NCI-H2081 treated with DMSO at 0.1 percent for 48 hours (cell line): ENCODE measurements at regions not wholly inside any gene's neighbourhood (a gene's known extent, or its start where the extent isn't known, plus 50 kb on each side); places are given as distances from the start of the nearest gene placed in this dataset.

ENCODE experiments used
- DNase-seq: peaks from one replicate; lab custom pipeline; 2025; lab: John Stamatoyannopoulos, UW

DNA sequence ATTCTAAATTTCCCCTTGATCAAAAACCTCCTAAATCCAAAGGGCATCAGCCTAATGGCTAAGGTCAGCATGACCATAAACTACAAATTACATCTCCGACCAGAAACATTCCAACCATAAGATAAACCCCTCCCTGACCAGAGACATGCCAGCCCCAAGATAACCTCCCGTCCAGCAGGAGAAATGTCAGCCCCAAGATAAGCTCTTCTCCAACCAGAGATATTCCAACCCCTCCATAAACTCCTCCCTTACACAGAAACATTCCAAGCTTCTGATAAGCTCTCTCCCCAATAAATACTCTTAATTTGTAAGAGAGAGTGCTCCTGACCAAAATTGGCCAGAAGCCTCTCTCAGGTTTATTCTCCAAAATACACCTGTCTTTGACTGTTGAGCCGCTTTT is 274.0 kb downstream of the RNF152 start:
- DNase-seq, result no peak

DNA sequence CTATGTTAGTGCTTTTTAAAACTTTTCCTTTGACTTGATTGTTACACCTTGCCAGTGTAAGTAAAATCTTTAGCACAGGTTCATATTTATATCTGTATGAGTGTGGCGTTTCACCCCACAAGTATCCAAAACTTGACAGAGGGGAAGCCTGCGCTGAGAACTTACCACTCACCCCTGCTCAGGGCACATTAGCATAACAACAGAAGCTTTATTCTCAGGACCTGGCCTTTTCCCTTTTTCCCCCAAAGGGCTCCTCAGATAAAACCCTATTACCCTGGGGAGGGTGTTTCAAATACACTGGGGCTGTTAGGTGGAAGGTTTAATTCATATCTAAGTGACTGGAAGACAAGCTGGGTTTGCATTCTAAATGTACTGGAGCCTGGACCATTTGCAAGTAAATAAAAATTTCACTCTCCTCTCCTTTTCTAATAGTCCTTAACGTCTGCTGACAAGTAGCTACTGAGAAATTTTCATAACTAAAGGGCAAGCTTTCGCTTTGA is 276.6 kb downstream of the RNF152 start:
- no peak for DNase-seq

DNA sequence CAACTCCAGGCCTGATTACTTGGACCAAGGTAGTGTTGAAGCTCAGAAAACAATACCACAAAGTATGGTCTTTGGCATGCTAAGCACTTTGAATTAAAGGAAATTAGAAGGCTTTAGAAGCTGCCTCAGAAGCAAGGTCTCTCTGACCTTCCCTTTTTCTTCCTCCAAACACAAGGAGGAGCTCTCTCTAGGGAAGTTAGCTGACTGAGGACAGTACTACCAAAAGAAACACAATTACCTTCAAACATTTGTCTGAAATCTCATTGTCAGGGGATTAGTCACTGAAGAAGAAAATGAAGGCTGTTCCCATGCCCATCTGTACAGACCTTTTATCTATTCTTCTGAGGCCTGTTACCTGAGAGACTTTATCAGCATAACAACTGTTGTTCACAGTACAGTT is 279.3 kb downstream of the CDH20 start:
- DNase-seq, result no peak

DNA sequence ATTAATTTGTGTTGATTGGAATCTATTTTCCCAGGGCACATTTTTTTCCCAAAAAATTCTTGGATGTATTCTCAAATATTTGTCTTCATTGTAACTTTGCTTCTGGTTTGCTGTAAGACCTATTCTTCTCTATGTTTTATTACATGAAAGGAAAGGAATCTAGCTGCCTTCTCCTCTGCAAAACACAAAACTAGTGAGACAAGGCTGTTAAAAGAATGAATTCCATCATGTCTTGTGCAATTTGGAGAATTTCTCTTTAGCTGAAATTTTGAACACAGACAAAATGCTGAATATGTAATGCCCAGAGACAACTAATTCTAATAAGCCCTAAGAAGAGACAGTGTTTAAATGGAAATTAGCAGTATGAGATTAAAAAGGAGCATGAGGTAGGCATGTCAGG is 275.9 kb downstream of the CDH20 start:
- no peak for DNase-seq

DNA sequence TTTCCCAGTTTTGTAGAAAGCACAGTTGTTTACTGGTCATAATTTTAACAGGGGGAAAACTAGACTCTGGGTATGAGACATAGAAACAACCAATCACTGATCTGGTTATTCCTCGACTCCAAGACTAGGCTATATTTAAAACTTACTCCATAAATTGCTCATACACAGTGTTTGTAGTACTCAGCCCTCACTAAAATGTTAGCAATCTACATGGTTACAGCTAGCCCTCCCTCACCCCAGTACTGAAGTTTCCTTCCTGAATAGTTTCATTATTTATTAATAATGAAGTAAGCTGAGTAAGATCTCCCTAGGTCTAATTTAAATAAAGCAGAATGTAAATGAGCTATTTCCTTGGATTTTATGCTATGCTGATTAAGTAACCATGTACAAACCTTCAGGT is 275.1 kb downstream of the CDH20 start:
- no peak for DNase-seq

DNA sequence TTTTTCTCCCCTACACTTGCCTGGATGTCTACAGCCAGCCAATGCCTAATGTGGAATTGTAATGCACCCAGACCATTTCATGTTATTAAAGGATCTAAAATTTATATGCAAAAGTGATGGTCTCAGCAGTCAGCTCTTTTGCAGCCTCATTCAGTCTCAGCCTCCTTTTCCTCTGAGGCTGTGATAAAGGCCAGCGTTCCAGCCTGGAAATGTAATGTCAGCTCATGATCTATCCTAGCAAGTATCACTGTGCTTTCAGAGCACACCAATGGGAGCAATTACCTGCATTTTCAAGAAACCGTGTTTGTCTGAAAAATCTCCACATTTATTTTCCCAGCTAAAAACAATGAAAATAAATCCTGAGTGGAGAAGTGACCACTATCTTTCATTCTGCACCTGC is 274.6 kb downstream of the CDH20 start:
- no peak for DNase-seq

DNA sequence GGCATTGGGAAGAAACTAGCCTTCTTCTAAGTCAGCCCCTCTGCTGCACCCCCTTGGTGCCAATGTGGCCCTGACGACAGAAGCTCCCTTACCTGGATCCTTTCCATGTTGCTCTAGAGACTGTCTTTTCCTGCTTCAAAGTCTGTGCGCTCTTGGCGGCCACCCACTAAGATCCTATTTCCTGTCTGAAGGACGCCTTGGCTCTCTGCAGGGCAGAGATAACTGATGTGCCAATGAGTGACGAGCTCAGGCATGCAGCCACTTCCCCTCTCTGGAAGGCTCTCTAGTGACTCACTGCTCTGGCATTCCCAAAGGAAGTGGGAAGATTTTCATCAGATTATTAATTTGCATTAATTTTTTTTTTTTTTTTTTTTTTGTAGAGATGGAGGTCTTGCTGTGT is 273.5 kb downstream of the CDH20 start:
- no peak for DNase-seq

DNA sequence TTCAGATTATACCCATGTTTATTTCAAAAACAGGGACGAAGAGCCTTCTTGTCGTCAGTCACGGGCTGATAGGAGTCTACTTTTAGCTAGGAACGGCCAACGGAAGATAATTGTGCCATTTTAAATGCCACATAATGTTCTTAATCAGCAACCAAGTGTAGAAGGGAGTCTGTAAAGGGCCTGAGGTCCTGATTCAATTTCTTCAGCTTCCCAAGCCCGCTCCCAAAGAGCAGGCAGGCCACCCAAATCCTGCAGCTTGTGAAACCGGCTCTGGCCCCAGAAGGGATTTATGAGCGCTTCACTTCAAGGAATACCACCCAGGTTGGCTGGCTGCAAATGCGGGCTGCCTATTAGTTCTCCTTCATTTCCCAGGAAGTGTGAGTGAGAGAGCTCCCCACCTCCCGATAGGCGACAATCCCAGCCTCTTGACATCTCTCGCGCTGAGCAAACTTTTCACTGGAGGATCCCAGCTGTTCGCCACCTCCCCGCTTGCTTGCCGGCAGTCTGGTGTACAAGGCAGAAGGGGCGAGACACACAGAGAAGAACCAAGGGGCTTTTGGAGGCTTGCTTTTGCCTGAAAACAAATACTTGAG is 272.9 kb downstream of the CDH20 start:
- no peak for DNase-seq

DNA sequence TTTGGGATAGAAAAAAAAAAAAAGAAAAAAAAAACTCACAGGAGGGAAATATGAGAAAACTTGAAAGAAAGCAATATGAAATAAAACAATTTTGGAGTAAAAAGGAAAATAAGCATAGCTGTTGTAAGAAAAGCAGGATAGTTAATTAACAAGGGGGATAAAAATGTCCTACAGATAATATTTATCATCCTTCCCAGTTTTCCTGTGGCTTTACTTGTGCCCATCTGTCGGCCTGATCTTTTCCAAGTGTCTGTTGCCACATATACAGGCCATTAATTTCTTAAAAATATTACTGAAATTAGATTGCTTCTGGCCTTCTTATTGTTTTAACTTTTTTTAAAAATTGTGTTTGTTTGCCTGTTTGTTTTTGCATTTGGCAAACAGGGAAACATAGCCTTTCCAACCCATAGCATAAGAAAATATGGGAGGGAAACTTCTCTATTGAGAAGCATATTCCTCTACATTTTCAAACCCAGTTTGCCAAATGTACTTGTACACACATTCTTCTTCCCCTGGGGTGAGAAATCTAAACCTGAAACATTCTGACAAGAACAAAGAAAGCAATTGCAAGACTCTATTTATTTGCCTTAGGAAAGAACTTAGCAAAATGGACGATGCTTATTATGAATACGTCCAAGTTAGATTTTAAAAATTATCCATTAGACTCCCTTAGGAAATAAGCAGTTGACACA is 272.3 kb downstream of the CDH20 start:
- no peak for DNase-seq
